ENCODE measurements at regions not wholly inside any gene's neighbourhood (a gene's known extent, or its start where the extent isn't known, plus 50 kb on each side); places are given as distances from the start of the nearest gene placed in this dataset.

GRCh38 chr10:113433711-113434110 is 119.1 kb upstream of the HABP2 start:
- Histone ChIP-seq H3K9me3 (replicated peaks in 1 of 3) (no peaks in the 10 kb centered on the region), H3K4me1 (replicated peaks in 1 of 2) (no peaks in the 10 kb centered on the region), H3K36me3 (replicated peaks in 1 of 2) (no peaks in the 10 kb centered on the region), H3K4me3 (no peak overlapping the region), H3K27me3 (no peaks in the 10 kb centered on the region), H3K27ac (no peak overlapping the region)
- peak in 1 of 7 donors; percentile 2 for DNase-seq
- TF ChIP-seq CTCF (IDR thresholded peaks at IDR 0.05) (no peak), POLR2A (IDR thresholded peaks at IDR 0.05) (no peak)
- 42 to 83% (median 64%) methylated on average over 2 of the region's 2 CpGs for WGBS, 4 donors
- intact Hi-C loops (cut with DNase I): no loop called here

GRCh38 chr10:113434315-113434714 is 118.5 kb upstream of the HABP2 start:
- Histone ChIP-seq H3K4me1 (replicated peaks in 1 of 2) (no peaks in the 10 kb centered on the region), H3K36me3 (replicated peaks in 1 of 2) (no peaks in the 10 kb centered on the region), H3K27ac (no peak overlapping the region), H3K9me3 (replicated peaks in 1 of 3) (no peaks in the 10 kb centered on the region), H3K4me3 (no peak overlapping the region), H3K27me3 (no peaks in the 10 kb centered on the region)
- TF ChIP-seq POLR2A (IDR thresholded peaks at IDR 0.05) (no peak), CTCF (IDR thresholded peaks at IDR 0.05) (no peak)
- intact Hi-C loops (cut with DNase I): no loop called here
- no peak for DNase-seq
- WGBS, 4 donors: 65 to 80% (median 74%) methylated on average over 3 of the region's 3 CpGs

- 81 to 93% (median 83%) methylated on average over 2 of the region's 2 CpGs for WGBS, 4 donors
- DNase-seq: peak in 1 of 7 donors; percentile 2
- Histone ChIP-seq H3K4me3 (no peak overlapping the region), H3K27ac (no peak overlapping the region), H3K27me3 (no peaks in the 10 kb centered on the region), H3K9me3 (replicated peaks in 1 of 3) (no peaks in the 10 kb centered on the region), H3K4me1 (replicated peaks in 1 of 2) (no peaks in the 10 kb centered on the region), H3K36me3 (replicated peaks in 1 of 2) (no peaks in the 10 kb centered on the region)
- TF ChIP-seq POLR2A (IDR thresholded peaks at IDR 0.05): no peak
- no peak for TF ChIP-seq CTCF (IDR thresholded peaks at IDR 0.05)
- intact Hi-C loops (cut with DNase I): no loop called here
These were observed 117.9 kb upstream of the HABP2 start for GRCh38 chr10:113434950-113435349.

GRCh38 chr10:113435881-113436280 is 117.0 kb upstream of the HABP2 start:
- WGBS, 4 donors: 65 to 81% (median 70%) methylated on average over 2 of the region's 2 CpGs; no CpG with 5 or more reads in 1 of the 4 donors
- no peak overlapping the region for H3K4me3 ChIP-seq
- H3K27ac ChIP-seq: no peak overlapping the region
- no peaks in the 10 kb centered on the region for H3K36me3 ChIP-seq (replicated peaks in 1 of 2)
- H3K4me1 ChIP-seq (replicated peaks in 1 of 2): no peaks in the 10 kb centered on the region
- intact Hi-C loops (cut with DNase I): no loop called here
- peak in 1 of 7 donors; percentile 9 for DNase-seq
- no peaks in the 10 kb centered on the region for H3K27me3 ChIP-seq
- TF ChIP-seq CTCF (IDR thresholded peaks at IDR 0.05) (no peak), POLR2A (IDR thresholded peaks at IDR 0.05) (no peak)
- no peaks in the 10 kb centered on the region for H3K9me3 ChIP-seq (replicated peaks in 1 of 3)
